Activated CD4-positive, alpha-beta T cell treated with anti-CD3 and anti-CD28 coated beads, Interleukin-2, amount 10 ng/mL, durations not matched to agents 7 days and 5 days (primary cell): ENCODE measurements at regions not wholly inside any gene's neighbourhood (a gene's known extent, or its start where the extent isn't known, plus 50 kb on each side); places are given as distances from the start of the nearest gene placed in this dataset.

Experiments
- CTCF ChIA-PET: fragments of 350-600 bp; sonication (Branson Sonifier 250); formaldehyde crosslinking; loops from one replicate; lab custom pipeline; 2021; ENCODE audit warnings: antibody characterized with exemption; lab: Charles Lee
- POLR2A ChIA-PET: fragments of 350-600 bp; sonication (Branson Sonifier 250); formaldehyde crosslinking; loops from one replicate; lab custom pipeline; 2021; ENCODE audit warnings: antibody characterized with exemption; lab: Charles Lee
- DNase-seq: peaks from one replicate; pipeline ENCODE4 v3.0.0-alpha.2; 2020
- H3K27ac Mint-ChIP-seq: one replicate; pipeline ENCODE4 v1.8.0; 2021; ENCODE audit warnings: mild to moderate bottlenecking, moderate library complexity, mixed read lengths
- H3K27me3 Mint-ChIP-seq: one replicate; pipeline ENCODE4 v1.8.0; 2021; ENCODE audit warnings: mixed read lengths
- H3K36me3 Mint-ChIP-seq: one replicate; pipeline ENCODE4 v1.8.0; 2021; ENCODE audit warnings: low read depth, mixed read lengths
- H3K4me1 Mint-ChIP-seq: one replicate; pipeline ENCODE4 v1.8.0; 2021; ENCODE audit warnings: mixed read lengths
- H3K4me3 Mint-ChIP-seq: one replicate; pipeline ENCODE4 v1.8.0; 2021; ENCODE audit warnings: mild to moderate bottlenecking, moderate library complexity, mixed read lengths
- H3K9me3 Mint-ChIP-seq: one replicate; pipeline ENCODE4 v1.8.0; 2021; ENCODE audit warnings: mixed read lengths

- no peak for DNase-seq
- ChIA-PET CTCF (no interaction called here), POLR2A (no interaction called here)
- Mint-ChIP-seq H3K27ac (no peak overlapping the region), H3K4me3 (no peak overlapping the region), H3K36me3 (no peaks in the 10 kb centered on the region), H3K4me1 (no peaks in the 10 kb centered on the region), H3K27me3 (peaks cover 6% of the 10 kb centered on the region), H3K9me3 (no peaks in the 10 kb centered on the region)
Measured at GRCh38 chr13:99865420-99865930, 106.1 kb downstream of the ZIC5 start.

- H3K27ac Mint-ChIP-seq = no peak overlapping the region
Measured at GRCh38 chr13:99864627-99864990, 107.0 kb downstream of the ZIC5 start.

GRCh38 chr13:99863789-99864626 lies 107.6 kb downstream of the ZIC5 start:
- DNase-seq = no peak
- no peak overlapping the region for H3K4me3 Mint-ChIP-seq
- CTCF ChIA-PET = no interaction called here
- no peaks in the 10 kb centered on the region for H3K9me3 Mint-ChIP-seq
- no peaks in the 10 kb centered on the region for H3K36me3 Mint-ChIP-seq
- H3K4me1 Mint-ChIP-seq = peaks cover 10% of the 10 kb centered on the region
- H3K27me3 Mint-ChIP-seq = peaks cover 6% of the 10 kb centered on the region
- POLR2A ChIA-PET = no interaction called here
- no peak overlapping the region for H3K27ac Mint-ChIP-seq

More at GRCh38 chr13:99864627-99864990, 107.0 kb downstream of the ZIC5 start:
- CTCF ChIA-PET = no interaction called here
- H3K4me3 Mint-ChIP-seq = no peak overlapping the region
- H3K36me3 Mint-ChIP-seq = no peaks in the 10 kb centered on the region
- peaks cover 6% of the 10 kb centered on the region for H3K27me3 Mint-ChIP-seq
- H3K9me3 Mint-ChIP-seq = no peaks in the 10 kb centered on the region
- POLR2A ChIA-PET = no interaction called here
- H3K4me1 Mint-ChIP-seq = peaks cover 4% of the 10 kb centered on the region
- no peak for DNase-seq

GRCh38 chr13:99862244-99862643 lies 109.3 kb downstream of the ZIC5 start:
- DNase-seq = no peak
- no peak overlapping the region for H3K27ac Mint-ChIP-seq
- no peaks in the 10 kb centered on the region for H3K9me3 Mint-ChIP-seq
- H3K4me3 Mint-ChIP-seq = no peak overlapping the region
- CTCF ChIA-PET = interaction anchor here (0.7 kb wide), 1 partner anchor 21 kb away, joined by 3 read pairs; no protein-coding TSS in a partner anchor
- H3K36me3 Mint-ChIP-seq = no peaks in the 10 kb centered on the region
- H3K27me3 Mint-ChIP-seq = peaks cover 6% of the 10 kb centered on the region
- POLR2A ChIA-PET = no interaction called here
- peaks cover 12% of the 10 kb centered on the region for H3K4me1 Mint-ChIP-seq

- no peaks in the 10 kb centered on the region for H3K36me3 Mint-ChIP-seq
- DNase-seq = no peak
- H3K27me3 Mint-ChIP-seq = peaks cover 6% of the 10 kb centered on the region
- H3K4me3 Mint-ChIP-seq = no peak overlapping the region
- ChIA-PET POLR2A (no interaction called here), CTCF (interaction anchor here (0.6 to 0.7 kb wide), 2 partner anchors 20 to 395 kb away, joined by 3 to 5 read pairs; no protein-coding TSS in a partner anchor)
- H3K4me1 Mint-ChIP-seq = peaks cover 12% of the 10 kb centered on the region
- no peak overlapping the region for H3K27ac Mint-ChIP-seq
- H3K9me3 Mint-ChIP-seq = no peaks in the 10 kb centered on the region
Measured at GRCh38 chr13:99861771-99862170, 109.8 kb downstream of the ZIC5 start.

- no peak for DNase-seq
- Mint-ChIP-seq H3K9me3 (no peaks in the 10 kb centered on the region), H3K36me3 (no peaks in the 10 kb centered on the region), H3K27ac (no peak overlapping the region), H3K27me3 (peaks cover 6% of the 10 kb centered on the region), H3K4me1 (peaks cover 12% of the 10 kb centered on the region), H3K4me3 (no peak overlapping the region)
- ChIA-PET POLR2A (no interaction called here), CTCF (no interaction called here)
Measured at GRCh38 chr13:99860745-99861144, 110.8 kb downstream of the ZIC5 start.

- Mint-ChIP-seq H3K27me3 (peaks cover 6% of the 10 kb centered on the region), H3K27ac (no peak overlapping the region), H3K9me3 (no peaks in the 10 kb centered on the region), H3K36me3 (no peaks in the 10 kb centered on the region), H3K4me3 (no peak overlapping the region), H3K4me1 (peaks cover 12% of the 10 kb centered on the region)
- CTCF ChIA-PET = no interaction called here
- DNase-seq = peak; percentile 22
- POLR2A ChIA-PET = no interaction called here
Measured at GRCh38 chr13:99859178-99860177, 112.1 kb downstream of the ZIC5 start.

GRCh38 chr13:99857738-99858137 lies 113.8 kb downstream of the ZIC5 start:
- Mint-ChIP-seq H3K4me1 (peaks cover 12% of the 10 kb centered on the region), H3K9me3 (no peaks in the 10 kb centered on the region), H3K27me3 (peaks cover 8% of the 10 kb centered on the region), H3K36me3 (no peaks in the 10 kb centered on the region), H3K27ac (no peak overlapping the region), H3K4me3 (no peak overlapping the region)
- no peak for DNase-seq
- ChIA-PET POLR2A (no interaction called here), CTCF (interaction anchor here (1.6 kb wide), 1 partner anchor 201 kb away, joined by 4 read pairs; no protein-coding TSS in a partner anchor)

- no peak for DNase-seq
- POLR2A ChIA-PET = no interaction called here
Measured at GRCh38 chr13:99855526-99856420, 115.8 kb downstream of the ZIC5 start.

GRCh38 chr13:99854366-99854765 lies 117.2 kb downstream of the ZIC5 start:
- no peaks in the 10 kb centered on the region for H3K9me3 Mint-ChIP-seq
- no peaks in the 10 kb centered on the region for H3K36me3 Mint-ChIP-seq
- no peak overlapping the region for H3K27ac Mint-ChIP-seq
- CTCF ChIA-PET = no interaction called here
- H3K4me1 Mint-ChIP-seq = peaks cover 6% of the 10 kb centered on the region
- peaks cover 3% of the 10 kb centered on the region for H3K27me3 Mint-ChIP-seq
- no peak for DNase-seq
- POLR2A ChIA-PET = no interaction called here
- H3K4me3 Mint-ChIP-seq = no peak overlapping the region

More at GRCh38 chr13:99855526-99856420, 115.8 kb downstream of the ZIC5 start:
- no peak overlapping the region for H3K27ac Mint-ChIP-seq
- no peaks in the 10 kb centered on the region for H3K36me3 Mint-ChIP-seq
- H3K4me1 Mint-ChIP-seq = peaks cover 12% of the 10 kb centered on the region
- H3K9me3 Mint-ChIP-seq = no peaks in the 10 kb centered on the region
- no peak overlapping the region for H3K4me3 Mint-ChIP-seq
- H3K27me3 Mint-ChIP-seq = peaks cover 2% of the 10 kb centered on the region
- CTCF ChIA-PET = interaction anchor here (0.6 kb wide), 1 partner anchor 308 kb away, joined by 3 read pairs; no protein-coding TSS in a partner anchor

- Mint-ChIP-seq H3K36me3 (no peaks in the 10 kb centered on the region), H3K27me3 (peaks cover 2% of the 10 kb centered on the region), H3K27ac (no peak overlapping the region), H3K9me3 (no peaks in the 10 kb centered on the region), H3K4me1 (no peaks in the 10 kb centered on the region), H3K4me3 (no peak overlapping the region)
- POLR2A ChIA-PET = no interaction called here
- no peak for DNase-seq
- CTCF ChIA-PET = interaction anchor here (0.8 kb wide), 1 partner anchor 9 kb away, joined by 3 read pairs; no protein-coding TSS in a partner anchor
Measured at GRCh38 chr13:99847318-99847750, 124.2 kb downstream of the ZIC5 start.
